Vagina (tissue), 2 donors: ENCODE measurements at regions not wholly inside any gene's neighbourhood (a gene's known extent, or its start where the extent isn't known, plus 50 kb on each side); places are given as distances from the start of the nearest gene placed in this dataset.

ENCODE experiments used
- POLR2A ChIP-seq, 2 donors: fragments of 450-650 bp; IDR thresholded peaks; one replicate each; pipeline ENCODE4 v1.6.1; 2017; ENCODE audit warnings: antibody characterized with exemption in 2 of 2, mild to moderate bottlenecking in 2 of 2, moderate library complexity in 2 of 2
- POLR2AphosphoS5 ChIP-seq, 2 donors: sonication (generic); formaldehyde crosslinking; IDR thresholded peaks; one replicate each; pipeline ENCODE4 v1.9.0; 2017; ENCODE audit warnings: antibody characterized with exemption in 2 of 2, mild to moderate bottlenecking in 2 of 2, low read depth in 1 of 2; ENCODE audit not compliant: insufficient read depth in 1 of 2

DNA sequence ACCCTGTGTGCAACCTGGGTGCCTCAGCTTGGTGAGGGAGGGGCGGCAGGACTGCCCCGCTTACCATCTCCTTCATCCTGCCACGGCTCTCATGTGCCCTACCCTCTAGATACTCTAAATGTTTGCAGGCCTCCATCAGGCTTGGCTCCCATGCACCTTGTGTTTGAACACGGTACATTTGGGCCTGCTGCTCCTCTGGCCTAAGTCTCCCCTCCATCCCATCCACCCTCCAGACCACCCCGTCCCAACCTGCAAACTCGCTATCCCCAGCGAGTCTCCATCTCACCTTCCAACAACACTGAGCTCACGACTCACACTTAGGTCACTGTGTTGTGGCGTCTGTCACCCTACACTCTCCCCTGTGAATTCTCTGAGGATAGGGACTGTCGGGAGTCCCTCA, 274.2 kb downstream of the TEX29 start:
- TF ChIP-seq POLR2A (IDR thresholded peaks at IDR 0.05) (no peak), POLR2AphosphoS5 (IDR thresholded peaks at IDR 0.05; ENCODE audit: insufficient read depth in 1 of 2, low read depth in 1 of 2) (no peak)
